HepG2 (cell line): ENCODE measurements at regions not wholly inside any gene's neighbourhood (a gene's known extent, or its start where the extent isn't known, plus 50 kb on each side); places are given as distances from the start of the nearest gene placed in this dataset.

Experiments
- EED ChIP-seq: sonication (generic); formaldehyde crosslinking; IDR thresholded peaks from 2 replicates; pipeline ENCODE4 v1.5.0; 2020; ENCODE audit warnings: mild to moderate bottlenecking, missing genetic modification reagents
- GZF1 ChIP-seq: sonication (generic); formaldehyde crosslinking; IDR thresholded peaks from 2 replicates; pipeline ENCODE4 v1.5.1; 2020; ENCODE audit warnings: mild to moderate bottlenecking, missing genetic modification reagents
- ISX ChIP-seq: sonication (generic); formaldehyde crosslinking; conservative IDR thresholded peaks from 2 replicates; pipeline ENCODE4 v1.5.0; 2020; ENCODE audit warnings: missing genetic modification reagents
- KDM5B ChIP-seq: sonication (generic); formaldehyde crosslinking; IDR thresholded peaks from 2 replicates; pipeline ENCODE4 v1.4.0; 2020; ENCODE audit warnings: missing genetic modification reagents, mild to moderate bottlenecking, borderline replicate concordance
- NCOA2 ChIP-seq: sonication (generic); formaldehyde crosslinking; IDR thresholded peaks from 2 replicates; pipeline ENCODE4 v1.8.0; 2022; ENCODE audit warnings: inconsistent platforms
- PITX1 ChIP-seq: sonication (generic); formaldehyde crosslinking; IDR thresholded peaks from 2 replicates; pipeline ENCODE4 v1.5.1; 2020; ENCODE audit warnings: mild to moderate bottlenecking, missing genetic modification reagents
- RBAK ChIP-seq: sonication (generic); formaldehyde crosslinking; IDR thresholded peaks from 2 replicates; pipeline ENCODE4 v1.5.1; 2020; ENCODE audit warnings: mild to moderate bottlenecking, missing genetic modification reagents
- RFXAP ChIP-seq: sonication (generic); formaldehyde crosslinking; IDR thresholded peaks from 2 replicates; pipeline ENCODE4 v1.4.0; 2020; ENCODE audit warnings: missing genetic modification reagents, borderline replicate concordance
- TMF1 ChIP-seq: sonication (generic); formaldehyde crosslinking; IDR thresholded peaks from 2 replicates; pipeline ENCODE4 v1.8.1; 2022; ENCODE audit warnings: low read depth, missing genetic modification reagents
- WIZ ChIP-seq: sonication (generic); formaldehyde crosslinking; IDR thresholded peaks from 2 replicates; pipeline ENCODE4 v1.5.1; 2020; ENCODE audit warnings: mild to moderate bottlenecking, missing genetic modification reagents
- ZEB1 ChIP-seq: IDR thresholded peaks from 2 replicates; pipeline ENCODE4 v1.6.1; 2012; ENCODE audit warnings: mild to moderate bottlenecking, low read depth, inconsistent platforms; ENCODE audit not compliant: insufficient replicate concordance
- ZFP1 ChIP-seq: IDR thresholded peaks from 2 replicates; pipeline ENCODE4 v1.6.1; 2016
- ZNF124 ChIP-seq: sonication (generic); formaldehyde crosslinking; IDR thresholded peaks from 2 replicates; pipeline ENCODE4 v1.4.0; 2020; ENCODE audit warnings: missing genetic modification reagents
- ZNF207 ChIP-seq: fragments of 450-650 bp; IDR thresholded peaks from 2 replicates; pipeline ENCODE4 v1.6.1; 2016; ENCODE audit warnings: antibody characterized with exemption, borderline replicate concordance
- ZNF44 ChIP-seq: sonication (generic); formaldehyde crosslinking; IDR thresholded peaks from 2 replicates; pipeline ENCODE4 v1.5.1; 2020; ENCODE audit warnings: mild to moderate bottlenecking, missing genetic modification reagents
- ZNF850 ChIP-seq: sonication (generic); formaldehyde crosslinking; conservative IDR thresholded peaks from 2 replicates; pipeline ENCODE4 v1.9.0; 2021; ENCODE audit warnings: mild to moderate bottlenecking, missing genetic modification reagents
- TF ChIP-seq, protein P1 (sequence below): IDR thresholded peaks from 2 replicates; pipeline ENCODE4 v1.6.1; 2016
- TF ChIP-seq, protein P2 (sequence below): sonication (generic); formaldehyde crosslinking; conservative IDR thresholded peaks from 2 replicates; pipeline ENCODE4 v1.8.0; 2022; ENCODE audit warnings: missing genetic modification reagents
- TF ChIP-seq, protein P3 (sequence below): sonication (generic); formaldehyde crosslinking; IDR thresholded peaks from 2 replicates; pipeline ENCODE4 v1.4.0; 2020; ENCODE audit warnings: mild to moderate bottlenecking, missing genetic modification reagents
- TF ChIP-seq, protein P4 (sequence below): sonication (generic); formaldehyde crosslinking; IDR thresholded peaks from 2 replicates; pipeline ENCODE4 v1.5.1; 2020; ENCODE audit warnings: missing genetic modification reagents, mild to moderate bottlenecking, borderline replicate concordance
- TF ChIP-seq, protein P5 (sequence below): sonication (generic); formaldehyde crosslinking; IDR thresholded peaks from 2 replicates; pipeline ENCODE4 v1.8.1; 2022; ENCODE audit warnings: mild to moderate bottlenecking, missing genetic modification reagents

DNA sequence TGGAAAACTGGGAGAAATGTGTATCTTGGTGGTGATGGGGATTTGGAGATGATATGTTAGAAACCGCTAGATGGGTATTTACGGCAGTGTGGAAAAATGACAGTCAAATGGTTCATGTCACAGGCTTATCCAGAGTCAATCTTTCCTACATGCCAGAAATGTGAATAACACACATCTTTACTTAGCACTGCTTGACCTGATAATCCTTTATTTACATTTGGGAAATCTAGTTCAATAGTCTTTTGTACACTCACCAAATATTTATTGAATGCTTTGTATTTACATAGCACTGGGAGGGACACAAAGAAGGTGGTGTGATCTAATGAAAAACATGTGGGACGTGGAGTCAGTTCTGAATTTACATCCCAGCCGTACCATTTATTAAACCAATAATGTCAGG is 208.2 kb downstream of the DIO2 start (continued):
- TF ChIP-seq, protein P1, sequence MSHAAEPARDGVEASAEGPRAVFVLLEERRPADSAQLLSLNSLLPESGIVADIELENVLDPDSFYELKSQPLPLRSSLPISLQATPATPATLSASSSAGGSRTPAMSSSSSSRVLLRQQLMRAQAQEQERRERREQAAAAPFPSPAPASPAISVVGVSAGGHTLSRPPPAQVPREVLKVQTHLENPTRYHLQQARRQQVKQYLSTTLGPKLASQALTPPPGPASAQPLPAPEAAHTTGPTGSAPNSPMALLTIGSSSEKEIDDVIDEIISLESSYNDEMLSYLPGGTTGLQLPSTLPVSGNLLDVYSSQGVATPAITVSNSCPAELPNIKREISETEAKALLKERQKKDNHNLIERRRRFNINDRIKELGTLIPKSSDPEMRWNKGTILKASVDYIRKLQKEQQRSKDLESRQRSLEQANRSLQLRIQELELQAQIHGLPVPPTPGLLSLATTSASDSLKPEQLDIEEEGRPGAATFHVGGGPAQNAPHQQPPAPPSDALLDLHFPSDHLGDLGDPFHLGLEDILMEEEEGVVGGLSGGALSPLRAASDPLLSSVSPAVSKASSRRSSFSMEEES = peak; percentile 51; the same call in 1 of the 2 replicates
- TF ChIP-seq, protein P2, sequence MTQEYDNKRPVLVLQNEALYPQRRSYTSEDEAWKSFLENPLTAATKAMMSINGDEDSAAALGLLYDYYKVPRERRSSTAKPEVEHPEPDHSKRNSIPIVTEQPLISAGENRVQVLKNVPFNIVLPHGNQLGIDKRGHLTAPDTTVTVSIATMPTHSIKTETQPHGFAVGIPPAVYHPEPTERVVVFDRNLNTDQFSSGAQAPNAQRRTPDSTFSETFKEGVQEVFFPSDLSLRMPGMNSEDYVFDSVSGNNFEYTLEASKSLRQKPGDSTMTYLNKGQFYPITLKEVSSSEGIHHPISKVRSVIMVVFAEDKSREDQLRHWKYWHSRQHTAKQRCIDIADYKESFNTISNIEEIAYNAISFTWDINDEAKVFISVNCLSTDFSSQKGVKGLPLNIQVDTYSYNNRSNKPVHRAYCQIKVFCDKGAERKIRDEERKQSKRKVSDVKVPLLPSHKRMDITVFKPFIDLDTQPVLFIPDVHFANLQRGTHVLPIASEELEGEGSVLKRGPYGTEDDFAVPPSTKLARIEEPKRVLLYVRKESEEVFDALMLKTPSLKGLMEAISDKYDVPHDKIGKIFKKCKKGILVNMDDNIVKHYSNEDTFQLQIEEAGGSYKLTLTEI (CRISPR knock-in tag) = no peak
- TF ChIP-seq PITX1 (CRISPR knock-in tag) (peak; percentile 89), ZNF44 (CRISPR knock-in tag) (no peak), ISX (CRISPR knock-in tag) (no peak), TMF1 (CRISPR knock-in tag) (no peak), RFXAP (CRISPR knock-in tag) (no peak), ZNF207 (no peak), ZFP1 (CRISPR knock-in tag) (no peak), RBAK (CRISPR knock-in tag) (no peak), KDM5B (no peak), ZNF124 (CRISPR knock-in tag) (no peak), ZNF850 (no peak), WIZ (no peak), GZF1 (CRISPR knock-in tag) (peak; percentile 96), NCOA2 (peak; percentile 88), EED (CRISPR knock-in tag) (no peak), ZEB1 (no peak)
- TF ChIP-seq, protein P3, sequence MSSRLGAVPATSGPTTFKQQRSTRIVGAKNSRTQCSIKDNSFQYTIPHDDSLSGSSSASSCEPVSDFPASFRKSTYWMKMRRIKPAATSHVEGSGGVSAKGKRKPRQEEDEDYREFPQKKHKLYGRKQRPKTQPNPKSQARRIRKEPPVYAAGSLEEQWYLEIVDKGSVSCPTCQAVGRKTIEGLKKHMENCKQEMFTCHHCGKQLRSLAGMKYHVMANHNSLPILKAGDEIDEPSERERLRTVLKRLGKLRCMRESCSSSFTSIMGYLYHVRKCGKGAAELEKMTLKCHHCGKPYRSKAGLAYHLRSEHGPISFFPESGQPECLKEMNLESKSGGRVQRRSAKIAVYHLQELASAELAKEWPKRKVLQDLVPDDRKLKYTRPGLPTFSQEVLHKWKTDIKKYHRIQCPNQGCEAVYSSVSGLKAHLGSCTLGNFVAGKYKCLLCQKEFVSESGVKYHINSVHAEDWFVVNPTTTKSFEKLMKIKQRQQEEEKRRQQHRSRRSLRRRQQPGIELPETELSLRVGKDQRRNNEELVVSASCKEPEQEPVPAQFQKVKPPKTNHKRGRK (CRISPR knock-in tag) = no peak
- TF ChIP-seq, protein P4, sequence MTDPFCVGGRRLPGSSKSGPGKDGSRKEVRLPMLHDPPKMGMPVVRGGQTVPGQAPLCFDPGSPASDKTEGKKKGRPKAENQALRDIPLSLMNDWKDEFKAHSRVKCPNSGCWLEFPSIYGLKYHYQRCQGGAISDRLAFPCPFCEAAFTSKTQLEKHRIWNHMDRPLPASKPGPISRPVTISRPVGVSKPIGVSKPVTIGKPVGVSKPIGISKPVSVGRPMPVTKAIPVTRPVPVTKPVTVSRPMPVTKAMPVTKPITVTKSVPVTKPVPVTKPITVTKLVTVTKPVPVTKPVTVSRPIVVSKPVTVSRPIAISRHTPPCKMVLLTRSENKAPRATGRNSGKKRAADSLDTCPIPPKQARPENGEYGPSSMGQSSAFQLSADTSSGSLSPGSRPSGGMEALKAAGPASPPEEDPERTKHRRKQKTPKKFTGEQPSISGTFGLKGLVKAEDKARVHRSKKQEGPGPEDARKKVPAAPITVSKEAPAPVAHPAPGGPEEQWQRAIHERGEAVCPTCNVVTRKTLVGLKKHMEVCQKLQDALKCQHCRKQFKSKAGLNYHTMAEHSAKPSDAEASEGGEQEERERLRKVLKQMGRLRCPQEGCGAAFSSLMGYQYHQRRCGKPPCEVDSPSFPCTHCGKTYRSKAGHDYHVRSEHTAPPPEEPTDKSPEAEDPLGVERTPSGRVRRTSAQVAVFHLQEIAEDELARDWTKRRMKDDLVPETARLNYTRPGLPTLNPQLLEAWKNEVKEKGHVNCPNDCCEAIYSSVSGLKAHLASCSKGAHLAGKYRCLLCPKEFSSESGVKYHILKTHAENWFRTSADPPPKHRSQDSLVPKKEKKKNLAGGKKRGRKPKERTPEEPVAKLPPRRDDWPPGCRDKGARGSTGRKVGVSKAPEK = no peak
- TF ChIP-seq, protein P5, sequence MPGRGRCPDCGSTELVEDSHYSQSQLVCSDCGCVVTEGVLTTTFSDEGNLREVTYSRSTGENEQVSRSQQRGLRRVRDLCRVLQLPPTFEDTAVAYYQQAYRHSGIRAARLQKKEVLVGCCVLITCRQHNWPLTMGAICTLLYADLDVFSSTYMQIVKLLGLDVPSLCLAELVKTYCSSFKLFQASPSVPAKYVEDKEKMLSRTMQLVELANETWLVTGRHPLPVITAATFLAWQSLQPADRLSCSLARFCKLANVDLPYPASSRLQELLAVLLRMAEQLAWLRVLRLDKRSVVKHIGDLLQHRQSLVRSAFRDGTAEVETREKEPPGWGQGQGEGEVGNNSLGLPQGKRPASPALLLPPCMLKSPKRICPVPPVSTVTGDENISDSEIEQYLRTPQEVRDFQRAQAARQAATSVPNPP = no peak
